Mesenchymal stem cell (in vitro differentiated cells and primary cell): ENCODE measurements at regions not wholly inside any gene's neighbourhood (a gene's known extent, or its start where the extent isn't known, plus 50 kb on each side); places are given as distances from the start of the nearest gene placed in this dataset.
"Not testable (repeated sequence)": the region's sequence is repeated elsewhere in the genome, so short reads cannot be mapped to it uniquely, and the experiment has no call there.

Source experiments
- DNase-seq: peaks from one replicate; pipeline ENCODE4 v3.0.0-alpha.2; 2013
- H2AFZ ChIP-seq: one replicate; pipeline ENCODE4 v1.6.1; 2013; ENCODE audit warnings: low read depth, mild to moderate bottlenecking, control low read depth, inconsistent platforms, low read length, moderate library complexity
- H2AK5ac ChIP-seq: 2 replicates; pipeline ENCODE4 v1.6.1; 2013; ENCODE audit warnings: low read length, moderate library complexity, mild to moderate bottlenecking, inconsistent platforms; ENCODE audit not compliant: severe bottlenecking
- H2BK120ac ChIP-seq: one replicate; pipeline ENCODE4 v1.6.1; 2013; ENCODE audit warnings: low read depth, mild to moderate bottlenecking, inconsistent platforms, low read length, moderate library complexity
- H2BK12ac ChIP-seq, 2 experiments: one replicate each; pipeline ENCODE4 v1.6.1; 2013; ENCODE audit warnings: inconsistent platforms in 2 of 2, low read length in 2 of 2, mild to moderate bottlenecking in 2 of 2, moderate library complexity in 2 of 2, control low read depth in 1 of 2
- H2BK15ac ChIP-seq: one replicate; pipeline ENCODE4 v1.6.1; 2013; ENCODE audit warnings: mild to moderate bottlenecking, low read depth, inconsistent platforms; ENCODE audit not compliant: poor library complexity, severe bottlenecking
- H2BK5ac ChIP-seq: 2 replicates; pipeline ENCODE4 v1.6.1; 2013; ENCODE audit warnings: low read depth, mild to moderate bottlenecking, low read length, control low read depth, inconsistent platforms; ENCODE audit not compliant: poor library complexity, severe bottlenecking
- H3K14ac ChIP-seq, 2 experiments: one replicate each; pipeline ENCODE4 v1.6.1; 2013; ENCODE audit warnings: inconsistent platforms in 2 of 2, low read length in 2 of 2, control low read depth in 1 of 2, mild to moderate bottlenecking in 1 of 2, moderate library complexity in 1 of 2
- H3K18ac ChIP-seq, 2 experiments: one replicate each; pipeline ENCODE4 v1.6.1; 2013; ENCODE audit warnings: inconsistent platforms in 2 of 2, low read length in 2 of 2, control low read depth in 1 of 2, low read depth in 1 of 2, mild to moderate bottlenecking in 1 of 2
- H3K23ac ChIP-seq, 2 experiments: one replicate each; pipeline ENCODE4 v1.6.1; 2013; ENCODE audit warnings: inconsistent platforms in 2 of 2, low read length in 2 of 2, mild to moderate bottlenecking in 2 of 2, moderate library complexity in 2 of 2, control low read depth in 1 of 2
- H3K27ac ChIP-seq: 2 replicates; pipeline ENCODE4 v1.5.1; 2013; ENCODE audit warnings: mild to moderate bottlenecking, moderate library complexity, low read length, control low read depth, inconsistent platforms; ENCODE audit not compliant: poor library complexity, severe bottlenecking
- H3K27me3 ChIP-seq, 2 experiments: 2 replicates each; pipeline versions ENCODE4 v1.6.1 to v1.7.0; 2013; ENCODE audit warnings: low read length in 2 of 2, mild to moderate bottlenecking in 2 of 2, moderate library complexity in 2 of 2, control low read depth in 1 of 2, inconsistent platforms in 1 of 2; ENCODE audit not compliant: control insufficient read depth in 1 of 2, insufficient read depth in 1 of 2
- H3K36me3 ChIP-seq, 2 experiments: 2 replicates each; pipeline versions ENCODE4 v1.6.1 to v1.7.0; 2013; ENCODE audit warnings: low read length in 2 of 2, control low read depth in 1 of 2, inconsistent platforms in 1 of 2, low read depth in 1 of 2, mild to moderate bottlenecking in 1 of 2; ENCODE audit not compliant: insufficient read depth in 2 of 2, control insufficient read depth in 1 of 2
- H3K4ac ChIP-seq, 2 experiments: one replicate each; pipeline ENCODE4 v1.6.1; 2013; ENCODE audit warnings: inconsistent platforms in 2 of 2, low read length in 2 of 2, mild to moderate bottlenecking in 2 of 2, moderate library complexity in 2 of 2, control low read depth in 1 of 2, low read depth in 1 of 2
- H3K4me1 ChIP-seq: 2 replicates; pipeline ENCODE4 v1.6.1; 2013; ENCODE audit warnings: low read depth, low read length, control low read depth; ENCODE audit not compliant: control insufficient read depth, insufficient read depth
- H3K4me2 ChIP-seq: 2 replicates; pipeline ENCODE4 v1.6.1; 2013; ENCODE audit warnings: low read length, mild to moderate bottlenecking, inconsistent platforms; ENCODE audit not compliant: poor library complexity, severe bottlenecking
- H3K4me3 ChIP-seq, 2 experiments: 2 replicates each; pipeline versions ENCODE4 v1.5.1 to v1.7.0; 2013; ENCODE audit warnings: low read length in 2 of 2, mild to moderate bottlenecking in 2 of 2, control low read depth in 1 of 2, low read depth in 1 of 2; ENCODE audit not compliant: insufficient read depth in 1 of 2
- H3K79me1 ChIP-seq: replicated peaks from 2 replicates; pipeline ENCODE4 v1.6.1; 2013; ENCODE audit warnings: mild to moderate bottlenecking, control low read depth, low read length, inconsistent platforms; ENCODE audit not compliant: poor library complexity, severe bottlenecking
- H3K9ac ChIP-seq: 2 replicates; pipeline ENCODE4 v1.7.0; 2013; ENCODE audit warnings: mild to moderate bottlenecking, low read length, moderate library complexity
- H3K9me3 ChIP-seq: 2 replicates; pipeline ENCODE4 v1.7.0; 2013; ENCODE audit warnings: mild to moderate bottlenecking, low read length; ENCODE audit not compliant: control insufficient read depth
- H4K8ac ChIP-seq: one replicate; pipeline ENCODE4 v1.6.1; 2013; ENCODE audit warnings: inconsistent platforms, mild to moderate bottlenecking, low read length, moderate library complexity
- H4K91ac ChIP-seq: one replicate; pipeline ENCODE4 v1.6.1; 2013; ENCODE audit warnings: mild to moderate bottlenecking, low read length, inconsistent platforms
- WGBS: methylation state at CpG from one replicate; pipeline ENCODE4 v1.1.7; 2013; ENCODE audit warnings: mixed read lengths; 5-methylcytosine and 5-hydroxymethylcytosine counted together

- not testable (repeated sequence) for H3K4me2 ChIP-seq, H3K4me1 ChIP-seq, H3K79me1 ChIP-seq, H2BK5ac ChIP-seq, H3K4ac ChIP-seq, H3K18ac ChIP-seq, H2BK15ac ChIP-seq, H4K91ac ChIP-seq, H3K36me3 ChIP-seq, DNase-seq, H2BK120ac ChIP-seq, H2AFZ ChIP-seq, H2BK12ac ChIP-seq, H3K9ac ChIP-seq, H4K8ac ChIP-seq, H2AK5ac ChIP-seq, H3K23ac ChIP-seq, H3K27me3 ChIP-seq, H3K27ac ChIP-seq, H3K14ac ChIP-seq
- WGBS: 70% methylated on average over 13 of the region's 13 CpGs
- peaks cover 13% of the 10 kb centered on the region for H3K9me3 ChIP-seq
- H3K4me3 ChIP-seq: peak overlapping the region in 1 of 2 experiments; percentile 4
Measured at GRCh38 chr20:30815027-30815576, 442.4 kb upstream of the DEFB115 start.

GRCh38 chr20:30815577-30816181, 441.8 kb upstream of the DEFB115 start:
- Histone ChIP-seq H3K18ac (no peak overlapping the region), H3K4ac (no peak overlapping the region)
- 82% methylated on average over 38 of the region's 38 CpGs for WGBS

GRCh38 chr20:30816182-30816645, 441.2 kb upstream of the DEFB115 start:
- no peak overlapping the region for H2BK120ac ChIP-seq
- no peak overlapping the region for H2AK5ac ChIP-seq
- peak overlapping the region in 1 of 2 experiments; percentile 29 for H3K4me3 ChIP-seq
- peaks cover 3% of the 10 kb centered on the region for H3K4me1 ChIP-seq
- H3K9ac ChIP-seq: no peak overlapping the region
- H2BK5ac ChIP-seq: no peak overlapping the region
- no peak overlapping the region for H2AFZ ChIP-seq
- H3K4ac ChIP-seq: no peak overlapping the region
- H3K27me3 ChIP-seq: peaks cover 0 to 2% of the 10 kb centered on the region in 2 experiments
- DNase-seq: no peak
- H2BK15ac ChIP-seq: no peak overlapping the region
- 82% methylated on average over 41 of the region's 44 CpGs for WGBS
- no peak overlapping the region for H4K8ac ChIP-seq
- no peak overlapping the region for H3K14ac ChIP-seq
- peaks cover 13% of the 10 kb centered on the region for H3K9me3 ChIP-seq
- no peak overlapping the region for H2BK12ac ChIP-seq
- H3K27ac ChIP-seq: no peak overlapping the region
- no peaks in the 10 kb centered on the region for H3K79me1 ChIP-seq
- no peak overlapping the region for H4K91ac ChIP-seq
- no peak overlapping the region for H3K18ac ChIP-seq
- H3K23ac ChIP-seq: no peak overlapping the region
- H3K4me2 ChIP-seq: no peak overlapping the region
- H3K36me3 ChIP-seq: peaks cover 0 to 4% of the 10 kb centered on the region in 2 experiments

More at GRCh38 chr20:30815577-30816181, 441.8 kb upstream of the DEFB115 start:
- Histone ChIP-seq H2BK120ac (no peak overlapping the region), H2AFZ (no peak overlapping the region), H3K4me3 (peak overlapping the region in 1 of 2 experiments; percentile 29), H3K9me3 (peaks cover 13% of the 10 kb centered on the region), H3K23ac (no peak overlapping the region), H3K14ac (no peak overlapping the region), H4K8ac (no peak overlapping the region), H3K27ac (no peak overlapping the region), H3K27me3 (peaks cover 0 to 2% of the 10 kb centered on the region in 2 experiments), H3K36me3 (peaks cover 0 to 4% of the 10 kb centered on the region in 2 experiments), H2AK5ac (no peak overlapping the region), H3K4me1 (peaks cover 3% of the 10 kb centered on the region), H2BK15ac (no peak overlapping the region), H2BK12ac (no peak overlapping the region), H3K79me1 (no peaks in the 10 kb centered on the region), H4K91ac (no peak overlapping the region), H3K4me2 (no peak overlapping the region), H2BK5ac (no peak overlapping the region), H3K9ac (no peak overlapping the region)
- DNase-seq: no peak

GRCh38 chr20:30821615-30822014, 435.8 kb upstream of the DEFB115 start:
- H3K4me3 ChIP-seq, H3K14ac ChIP-seq, H2BK120ac ChIP-seq, H4K8ac ChIP-seq, H2BK5ac ChIP-seq, H3K4ac ChIP-seq, H4K91ac ChIP-seq, H2AK5ac ChIP-seq, H3K9me3 ChIP-seq, H3K4me2 ChIP-seq, DNase-seq, H3K18ac ChIP-seq, H2BK15ac ChIP-seq, H2BK12ac ChIP-seq, H3K27me3 ChIP-seq, H3K27ac ChIP-seq, H3K23ac ChIP-seq, H3K4me1 ChIP-seq, H3K36me3 ChIP-seq, H3K79me1 ChIP-seq, H3K9ac ChIP-seq, H2AFZ ChIP-seq: not testable (repeated sequence)
- WGBS: 77% methylated on average over 1 of the region's 1 CpG
